HG03139 (cell line): ENCODE measurements at regions not wholly inside any gene's neighbourhood (a gene's known extent, or its start where the extent isn't known, plus 50 kb on each side); places are given as distances from the start of the nearest gene placed in this dataset.
A peak's percentile ranks its signal among the peaks of the same experiment; 100 is the strongest.
"Not testable (repeated sequence)": the region's sequence is repeated elsewhere in the genome, so short reads cannot be mapped to it uniquely, and the experiment has no call there.

Experiments used
- ATAC-seq: cut with Tn5 transposase; IDR thresholded peaks from one replicate; pipeline ENCODE4 v1.9.1; 2021; ENCODE audit not compliant: unreplicated experiment

DNA sequence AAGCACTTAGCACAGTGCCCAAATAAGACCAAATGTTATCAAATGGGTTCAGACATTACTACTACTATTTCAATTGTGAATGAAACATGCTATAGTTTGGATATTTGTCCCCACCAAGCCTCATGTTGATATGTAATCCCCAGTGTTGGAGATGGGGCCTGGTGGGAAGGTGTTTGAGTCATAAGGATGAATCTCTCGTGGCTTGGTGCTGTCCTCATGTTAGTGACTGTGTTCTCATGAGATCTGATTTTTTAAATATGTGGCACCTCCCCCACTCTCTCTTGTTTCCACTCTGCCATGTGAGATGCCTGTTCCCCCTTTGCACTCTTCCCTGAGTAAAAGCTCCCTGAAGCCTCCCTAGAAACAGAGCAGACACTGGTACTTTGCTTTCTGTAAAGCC lies 148.7 kb upstream of the TGFBR2 start:
- no peak for ATAC-seq

GRCh38 chr3:30458376-30459171 lies 147.8 kb upstream of the TGFBR2 start:
- no peak for ATAC-seq

- no peak for ATAC-seq
Measured at GRCh38 chr3:30461311-30461710, 145.1 kb upstream of the TGFBR2 start.

DNA sequence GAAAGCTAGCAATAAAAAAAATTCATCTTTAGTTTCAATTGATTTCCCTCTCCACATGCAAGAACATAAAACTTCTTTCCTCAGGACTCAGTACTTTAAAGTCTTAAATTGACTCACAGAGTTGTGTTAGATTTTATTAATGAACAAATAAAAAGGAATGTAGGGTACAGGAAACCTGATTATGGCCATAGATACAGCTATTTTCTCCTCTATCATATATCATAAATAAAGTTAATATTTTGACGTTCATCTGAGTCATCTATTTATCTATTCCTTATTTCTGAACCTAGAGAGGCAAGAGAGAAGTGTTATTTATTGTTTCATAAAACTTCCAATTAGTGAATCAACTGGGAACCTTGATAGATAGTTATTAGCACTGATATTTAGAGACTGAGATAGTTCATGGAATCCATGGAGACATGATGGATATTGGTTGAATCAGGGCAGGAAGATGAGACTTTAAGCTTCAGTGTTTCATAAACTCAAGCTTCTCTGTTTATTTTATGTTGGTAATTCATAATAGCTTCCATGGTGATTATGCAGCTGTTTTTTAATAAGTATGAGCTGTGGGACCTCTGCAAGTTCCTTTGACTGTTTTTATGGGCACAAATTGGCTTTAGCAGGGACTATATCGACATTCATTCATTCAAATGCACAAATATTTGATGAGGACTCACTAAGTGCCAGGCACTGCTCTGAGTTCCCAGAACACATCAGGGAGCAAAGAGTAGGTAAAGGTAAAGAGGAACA lies 143.5 kb upstream of the TGFBR2 start:
- ATAC-seq, result no peak

- no peak for ATAC-seq
Measured at GRCh38 chr3:30464381-30464780, 142.0 kb upstream of the TGFBR2 start.

DNA sequence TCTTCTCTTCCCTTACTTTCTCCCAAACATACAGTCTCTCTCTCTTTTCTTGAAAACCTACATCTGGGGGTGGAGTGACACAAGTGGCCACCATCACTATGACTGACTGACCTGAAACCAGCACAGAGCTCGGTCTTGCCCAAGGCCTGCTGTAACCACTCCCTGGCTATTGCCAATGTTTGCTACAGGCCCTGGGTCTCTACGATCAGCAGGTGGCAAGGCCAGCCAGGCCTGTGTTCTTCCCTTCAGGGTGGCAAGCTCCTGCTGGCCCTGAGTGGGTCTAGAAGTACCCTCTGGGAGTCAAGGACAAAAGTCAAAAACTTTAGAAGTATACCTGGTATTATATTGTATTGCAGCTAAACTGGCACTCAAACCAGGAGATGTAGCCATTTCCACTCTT lies 140.9 kb upstream of the TGFBR2 start:
- ATAC-seq, result no peak

DNA sequence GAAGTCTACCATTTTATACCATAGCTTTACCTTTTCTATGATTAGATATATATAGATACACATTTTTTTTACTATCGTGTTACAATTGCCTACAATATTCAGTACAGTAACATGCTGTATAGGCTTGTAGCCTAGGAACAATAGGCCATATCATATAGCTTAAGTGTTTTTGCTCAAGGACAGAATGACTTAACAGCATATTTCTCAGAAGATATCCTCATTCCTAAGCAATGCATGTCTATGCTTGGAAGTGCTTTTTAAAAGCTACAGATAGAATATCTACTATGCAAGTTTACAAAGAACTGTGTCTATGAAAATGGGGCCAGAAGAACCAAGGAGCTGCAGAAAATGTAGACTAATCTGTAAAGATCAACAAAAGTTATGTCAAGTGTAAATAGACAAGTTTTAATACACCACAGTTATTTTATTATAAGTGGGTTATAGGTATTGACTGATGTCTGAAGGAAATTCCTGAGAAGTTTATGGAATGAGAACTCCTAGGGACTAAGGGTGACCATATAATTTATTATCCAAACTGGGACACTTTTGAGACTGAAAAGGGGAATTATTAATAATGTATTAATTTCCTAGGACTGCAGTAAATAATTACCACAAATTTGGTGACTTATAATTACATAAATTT lies 138.7 kb upstream of the TGFBR2 start:
- no peak for ATAC-seq

DNA sequence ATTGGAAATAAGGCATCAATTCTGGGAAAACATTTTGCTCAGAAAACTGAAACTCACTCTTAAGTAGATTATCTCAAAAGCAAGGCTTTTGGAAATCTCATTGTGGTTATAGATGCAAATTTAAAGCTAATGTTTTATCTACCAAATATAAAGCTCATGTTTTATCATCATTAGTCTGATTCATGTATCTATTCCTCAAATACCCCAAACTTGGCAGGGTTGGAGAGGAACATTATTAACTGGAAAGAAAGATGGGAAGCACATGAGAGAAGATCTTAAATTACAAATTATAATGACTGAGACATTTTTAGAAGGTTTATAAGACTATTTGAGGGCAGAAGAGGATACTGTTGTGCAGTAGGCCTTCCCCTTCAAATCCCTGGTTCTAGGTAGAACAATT lies 137.3 kb upstream of the TGFBR2 start:
- ATAC-seq, result no peak

- no peak for ATAC-seq
Measured at GRCh38 chr3:30470496-30470895, 135.9 kb upstream of the TGFBR2 start.

GRCh38 chr3:30471066-30471465 lies 135.3 kb upstream of the TGFBR2 start:
- no peak for ATAC-seq

GRCh38 chr3:30471796-30472489 lies 134.5 kb upstream of the TGFBR2 start:
- no peak for ATAC-seq

DNA sequence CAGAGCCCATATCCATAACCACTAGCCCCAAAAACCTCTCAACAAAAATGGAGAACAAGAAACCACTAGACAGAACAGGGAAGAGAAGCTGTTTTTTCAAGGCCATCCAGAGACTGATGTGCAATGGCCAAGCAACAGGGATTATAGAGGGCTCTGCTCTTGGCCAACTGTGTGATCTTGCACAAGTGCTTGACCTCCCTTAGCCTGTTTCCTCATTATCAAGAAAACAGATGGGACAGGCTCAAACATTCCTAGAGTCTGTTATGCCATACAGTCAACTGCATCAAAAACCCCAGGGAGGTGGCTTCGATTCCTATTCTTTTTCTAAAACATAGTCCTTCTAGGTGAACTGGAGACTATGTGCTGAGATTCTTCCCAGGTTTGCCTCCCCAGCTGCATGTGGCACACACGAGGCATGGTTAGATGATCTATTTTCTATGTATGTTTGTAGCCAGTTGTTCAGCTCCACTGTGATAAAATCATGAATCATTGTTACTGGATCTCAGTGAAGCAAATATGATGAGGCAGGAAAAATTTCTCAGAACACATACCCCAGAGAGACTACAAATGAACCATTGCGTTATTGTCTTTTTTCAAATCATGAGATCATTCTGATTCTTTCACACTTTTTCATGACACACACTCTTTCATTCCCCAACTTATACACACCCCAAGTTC lies 132.9 kb upstream of the TGFBR2 start:
- no peak for ATAC-seq

DNA sequence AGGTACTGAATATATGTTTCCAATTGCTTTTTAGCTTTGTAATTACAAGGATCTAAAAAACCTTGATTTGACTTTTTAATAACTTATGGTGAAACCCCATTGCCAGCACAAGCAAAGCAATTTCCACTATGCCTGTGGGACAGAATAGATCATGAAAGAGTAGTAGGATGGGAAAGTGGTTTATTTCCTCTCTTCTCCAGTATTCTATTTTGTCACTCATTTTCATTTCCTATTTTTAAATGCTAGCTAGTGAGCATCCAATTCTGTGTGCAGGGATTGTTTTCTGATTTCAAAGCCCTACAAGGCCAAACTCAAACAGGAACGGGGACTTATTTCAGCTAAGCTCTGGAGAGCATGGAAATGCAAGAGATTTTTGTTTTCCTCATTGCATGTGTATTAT lies 132.0 kb upstream of the TGFBR2 start:
- ATAC-seq, result no peak

DNA sequence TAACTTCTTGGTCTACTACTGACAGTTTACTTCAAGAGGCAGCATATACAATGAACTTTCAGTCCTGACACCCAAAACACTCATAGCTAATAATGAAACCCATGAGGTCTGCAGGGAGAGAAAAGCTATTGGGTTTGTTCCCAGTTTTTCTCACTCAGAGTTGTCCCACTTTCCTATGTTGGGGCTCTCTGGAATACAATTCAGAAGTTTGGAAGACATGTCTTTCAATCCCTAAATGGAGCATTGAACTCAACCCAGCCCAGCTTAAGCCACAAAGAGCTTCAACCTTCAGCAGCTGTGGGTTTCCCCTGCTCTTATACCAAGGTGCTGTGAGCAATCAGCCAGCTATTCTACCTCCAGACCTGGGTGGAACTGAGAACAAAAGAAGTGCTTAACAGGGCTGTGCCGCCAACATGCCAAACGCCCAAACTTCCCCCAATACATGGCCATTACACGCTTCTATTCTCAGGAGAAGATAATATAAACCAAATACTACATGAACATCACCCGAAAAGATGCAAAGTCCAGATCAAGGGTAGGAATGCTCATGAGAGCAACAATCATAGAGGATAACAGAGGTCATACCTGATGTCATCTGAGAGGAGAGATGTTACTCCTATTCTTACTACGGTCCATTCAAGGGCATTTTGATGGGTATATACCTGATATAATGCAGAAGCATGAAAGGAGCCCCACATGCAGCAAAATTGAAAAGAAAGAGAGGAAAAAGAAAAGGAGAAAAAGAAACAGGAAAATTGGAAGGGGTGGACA lies 131.2 kb upstream of the TGFBR2 start:
- ATAC-seq, result peak; percentile 78

DNA sequence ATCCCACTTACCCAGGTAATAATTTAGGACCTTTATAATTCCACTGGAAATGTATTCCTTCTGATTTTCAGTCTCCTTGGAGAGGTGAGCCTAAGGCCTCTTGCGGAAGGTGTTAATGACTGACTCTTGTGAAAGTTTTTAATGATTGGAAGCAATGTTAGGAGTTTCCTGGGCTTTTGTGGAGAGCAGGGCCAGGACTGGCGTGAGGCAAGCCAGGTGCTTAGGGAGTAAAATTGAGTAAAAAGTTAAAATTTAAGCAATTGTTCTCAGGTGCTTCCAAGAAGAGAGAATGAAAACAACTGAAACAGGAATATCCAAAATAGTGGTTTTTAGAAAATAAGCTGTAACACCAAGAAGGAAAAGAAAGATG lies 130.6 kb upstream of the TGFBR2 start:
- no peak for ATAC-seq

DNA sequence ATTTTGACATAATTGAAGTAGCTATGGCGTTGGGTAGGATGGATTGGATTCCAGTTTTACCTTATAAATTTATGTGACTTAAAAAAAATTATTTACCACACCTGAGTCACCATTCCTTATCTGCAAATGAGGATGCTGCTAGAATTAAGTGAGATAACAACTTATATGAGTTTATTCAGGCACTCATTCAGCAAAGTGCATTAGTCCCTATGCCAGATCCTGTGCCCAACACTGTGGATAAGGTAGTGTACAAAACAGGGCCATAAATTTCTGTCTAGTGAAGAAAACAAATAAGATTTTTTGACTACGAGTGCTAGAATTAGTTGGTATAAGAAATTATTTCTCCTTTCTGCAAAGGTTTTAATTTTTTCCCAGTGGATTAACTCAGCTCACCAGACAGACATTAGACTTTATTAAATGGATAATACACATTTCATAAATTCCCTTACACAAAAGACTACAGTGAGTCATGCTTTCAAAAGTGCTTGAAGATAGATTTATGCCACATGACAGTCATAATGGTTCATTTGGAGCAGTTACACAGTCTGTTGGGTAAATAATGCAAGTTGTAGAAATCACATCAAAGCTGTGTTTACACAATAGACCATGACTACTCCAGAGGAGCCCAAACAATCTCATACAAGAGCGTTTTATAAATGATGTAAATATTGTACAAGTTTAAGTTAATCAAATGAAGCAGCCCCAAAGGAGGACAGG lies 129.9 kb upstream of the TGFBR2 start:
- ATAC-seq, result no peak

DNA sequence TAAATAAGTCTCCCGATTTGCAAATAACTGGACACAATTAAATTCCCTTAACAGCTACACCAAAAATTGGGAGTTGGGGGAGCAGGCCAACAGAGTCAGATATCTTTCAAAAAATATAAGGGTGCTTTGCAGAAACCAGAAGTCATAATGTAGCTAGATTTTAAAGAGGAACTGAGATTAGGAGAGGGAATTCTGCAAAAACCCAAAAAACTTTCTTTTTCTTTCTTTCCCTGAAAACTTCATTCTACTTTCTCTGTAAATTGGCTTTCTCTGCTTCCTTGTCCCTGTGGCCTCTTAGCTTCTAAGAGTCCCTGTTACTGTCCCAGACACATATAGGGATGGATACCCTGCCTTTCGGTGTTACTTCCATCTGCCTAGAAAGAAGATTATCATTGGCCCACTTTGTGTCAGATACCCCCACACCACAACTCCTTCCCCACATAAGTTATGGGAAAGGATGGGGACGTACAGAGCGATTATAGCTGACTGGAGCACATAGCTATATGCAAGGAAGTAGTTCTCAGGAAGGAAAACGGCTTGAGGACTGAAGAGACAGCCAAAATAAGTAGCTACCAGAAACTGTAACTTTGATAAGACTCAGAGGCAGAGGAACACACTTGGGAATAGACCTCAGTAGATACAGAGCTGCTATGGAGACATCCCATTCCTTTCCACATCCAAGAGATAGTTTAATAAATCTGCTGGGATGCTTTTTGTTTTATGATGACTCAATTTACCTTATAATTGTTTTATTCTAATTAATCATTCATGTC lies 129.1 kb upstream of the TGFBR2 start:
- no peak for ATAC-seq

DNA sequence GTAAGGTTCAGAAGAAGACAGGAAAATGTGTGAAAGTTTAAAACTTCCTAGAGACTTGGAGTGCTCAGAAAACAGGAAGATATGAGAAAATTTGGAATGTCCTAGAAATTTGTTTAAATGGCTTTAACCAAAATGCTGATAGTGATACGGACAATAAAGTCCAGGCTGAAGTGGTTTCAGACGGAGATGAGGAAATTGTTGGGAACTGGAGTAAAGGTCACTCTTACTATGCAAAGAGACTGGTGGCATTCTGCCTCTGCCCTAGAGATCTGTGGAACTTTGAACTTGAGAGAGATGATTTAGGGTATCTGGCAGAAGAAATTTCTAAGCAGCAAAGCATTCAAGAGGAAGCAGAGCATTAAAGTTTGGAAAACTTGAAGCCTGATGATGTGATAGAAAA lies 126.7 kb upstream of the TGFBR2 start:
- not testable (repeated sequence) for ATAC-seq

- ATAC-seq, result not testable (repeated sequence)
Measured at GRCh38 chr3:30480156-30480555, 126.2 kb upstream of the TGFBR2 start.
